ENCODE measurements at regions not wholly inside any gene's neighbourhood (a gene's known extent, or its start where the extent isn't known, plus 50 kb on each side); places are given as distances from the start of the nearest gene placed in this dataset.

DNA sequence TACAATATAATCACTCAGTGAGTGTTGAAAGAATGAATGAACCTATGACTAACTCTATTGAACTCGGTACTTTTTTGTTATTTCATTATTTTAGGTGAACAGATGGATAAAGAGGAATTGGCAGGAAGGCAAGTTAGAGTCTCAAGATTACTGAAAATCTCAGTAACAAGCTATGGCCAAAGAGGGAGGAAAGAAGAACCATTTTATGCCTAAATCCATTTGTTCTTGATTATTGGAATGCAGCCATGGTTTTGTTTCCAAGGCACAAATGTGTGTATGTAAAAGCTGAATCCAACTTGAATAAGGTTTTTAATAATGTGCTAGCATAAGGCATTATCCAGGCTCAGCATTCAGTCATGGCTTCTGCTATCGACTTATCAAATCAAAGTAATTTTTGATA, 196.4 kb downstream of the DTHD1 start:
- Histone ChIP-seq H3K27me3 (no peaks in the 10 kb centered on the region), H3K36me3 (no peaks in the 10 kb centered on the region), H3K4me1 (no peaks in the 10 kb centered on the region), H3K4me3 (ENCODE audit: low read depth, low read length) (no peak overlapping the region), H3K9me3 (no peaks in the 10 kb centered on the region)
- no peak for TF ChIP-seq CTCF (IDR thresholded peaks at IDR 0.05; ENCODE audit: low read depth, low read length)
- DNase-seq, result no peak

DNA sequence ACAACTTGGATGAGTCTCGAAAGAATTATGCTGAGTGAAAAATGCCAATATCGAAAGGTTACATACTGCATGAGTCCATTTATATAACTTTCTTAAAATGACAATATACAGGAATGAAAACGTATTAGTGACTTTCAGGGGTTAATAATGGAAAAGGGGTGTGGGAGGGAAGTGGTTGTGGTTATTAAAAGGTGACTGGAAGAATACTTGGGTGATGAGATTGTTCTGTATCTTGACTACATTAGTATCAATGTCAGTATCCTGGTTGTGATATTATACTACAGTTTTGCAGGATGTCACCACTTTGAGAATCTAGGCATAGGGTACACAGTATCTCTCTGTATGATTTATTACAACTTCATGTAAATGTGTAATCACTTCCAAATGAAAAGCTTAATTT, 204.5 kb downstream of the DTHD1 start:
- Histone ChIP-seq H3K36me3 (no peaks in the 10 kb centered on the region), H3K27me3 (no peaks in the 10 kb centered on the region), H3K4me3 (ENCODE audit: low read depth, low read length) (no peak overlapping the region), H3K9me3 (no peaks in the 10 kb centered on the region), H3K4me1 (no peaks in the 10 kb centered on the region)
- DNase-seq, result no peak
- TF ChIP-seq CTCF (IDR thresholded peaks at IDR 0.05; ENCODE audit: low read depth, low read length), result no peak

DNA sequence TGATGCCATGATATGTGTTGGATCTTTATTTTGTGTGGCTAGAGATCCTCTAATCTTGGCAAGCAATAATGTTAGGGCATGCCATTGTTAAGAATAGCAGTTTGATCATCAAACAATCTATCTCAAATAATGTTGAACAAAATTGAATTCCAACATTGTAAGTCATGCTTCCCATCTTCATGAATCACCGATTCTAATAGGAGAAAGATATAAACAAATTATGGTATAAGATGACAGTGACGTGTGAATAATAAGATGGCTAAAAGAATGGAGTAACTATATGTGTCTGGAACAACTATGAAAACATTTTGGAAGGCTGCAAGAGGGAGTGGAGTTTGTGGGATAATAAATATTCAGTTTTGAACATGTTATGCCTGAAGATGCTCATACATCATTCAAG, 208.4 kb downstream of the DTHD1 start:
- no peaks in the 10 kb centered on the region for H3K36me3 ChIP-seq
- no peak for TF ChIP-seq CTCF (IDR thresholded peaks at IDR 0.05; ENCODE audit: low read depth, low read length)
- no peak overlapping the region for H3K4me3 ChIP-seq (ENCODE audit: low read depth, low read length)
- DNase-seq, result no peak
- no peaks in the 10 kb centered on the region for H3K9me3 ChIP-seq
- H3K27me3 ChIP-seq, result no peaks in the 10 kb centered on the region
- no peaks in the 10 kb centered on the region for H3K4me1 ChIP-seq

DNA sequence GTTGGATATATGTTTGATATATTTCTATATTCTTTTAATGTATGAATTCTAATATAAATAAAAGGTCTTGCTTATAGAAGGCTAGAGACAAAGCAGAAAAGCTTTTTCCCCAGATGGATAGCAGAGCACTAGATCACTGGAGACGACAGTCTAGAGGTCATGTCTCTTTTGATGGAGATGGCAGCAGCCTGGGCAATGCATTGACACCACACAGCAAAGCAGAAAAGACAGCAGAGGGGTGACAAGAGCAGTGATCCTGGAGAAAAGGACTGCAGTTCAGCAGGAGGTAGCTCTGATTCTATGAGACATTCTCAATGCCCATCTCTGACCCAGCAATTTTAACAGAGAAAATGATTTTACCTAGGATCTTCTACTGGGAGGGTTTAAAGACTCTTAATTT, 210.6 kb downstream of the DTHD1 start:
- no peaks in the 10 kb centered on the region for H3K9me3 ChIP-seq
- H3K4me3 ChIP-seq (ENCODE audit: low read depth, low read length), result no peak overlapping the region
- no peak for DNase-seq
- H3K4me1 ChIP-seq, result no peaks in the 10 kb centered on the region
- no peaks in the 10 kb centered on the region for H3K36me3 ChIP-seq
- no peaks in the 10 kb centered on the region for H3K27me3 ChIP-seq
- TF ChIP-seq CTCF (IDR thresholded peaks at IDR 0.05; ENCODE audit: low read depth, low read length), result no peak

DNA sequence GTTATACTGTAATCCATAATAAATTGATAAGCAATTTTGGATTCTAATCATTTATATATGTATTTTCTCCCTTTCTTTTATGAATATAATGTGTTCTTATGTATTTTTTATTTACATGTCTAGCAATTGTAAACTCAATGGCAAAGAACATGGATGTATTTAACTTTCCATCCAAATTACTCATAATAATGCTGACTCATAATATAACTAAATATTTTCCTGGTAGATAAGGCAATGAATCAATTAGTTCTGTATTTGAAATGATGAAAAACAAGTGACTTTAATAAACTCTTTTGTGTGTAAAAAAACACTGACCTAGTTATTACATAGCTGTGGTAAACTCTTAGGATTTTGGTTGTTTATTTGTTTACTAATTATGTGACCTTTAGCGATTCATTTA, 211.2 kb downstream of the DTHD1 start:
- TF ChIP-seq CTCF (IDR thresholded peaks at IDR 0.05; ENCODE audit: low read depth, low read length), result no peak
- Histone ChIP-seq H3K4me1 (no peaks in the 10 kb centered on the region), H3K36me3 (no peaks in the 10 kb centered on the region), H3K27me3 (no peaks in the 10 kb centered on the region), H3K4me3 (ENCODE audit: low read depth, low read length) (no peak overlapping the region), H3K9me3 (no peaks in the 10 kb centered on the region)
- no peak for DNase-seq

- Histone ChIP-seq H3K36me3 (no peaks in the 10 kb centered on the region), H3K4me3 (ENCODE audit: low read depth, low read length) (no peak overlapping the region), H3K27me3 (no peaks in the 10 kb centered on the region), H3K9me3 (no peaks in the 10 kb centered on the region), H3K4me1 (no peaks in the 10 kb centered on the region)
- no peak for DNase-seq
- no peak for TF ChIP-seq CTCF (IDR thresholded peaks at IDR 0.05; ENCODE audit: low read depth, low read length)
These were observed 211.8 kb downstream of the DTHD1 start for GRCh38 chr4:36493251-36493650.

Measured in BE2C (cell line).